IPS-18a (cell line): ENCODE measurements at regions not wholly inside any gene's neighbourhood (a gene's known extent, or its start where the extent isn't known, plus 50 kb on each side); places are given as distances from the start of the nearest gene placed in this dataset.

ENCODE experiments used
- H3K27ac ChIP-seq: one replicate; pipeline ENCODE4 v1.5.1; 2013; ENCODE audit warnings: low read length
- H3K27me3 ChIP-seq: one replicate; pipeline ENCODE4 v1.6.1; 2013; ENCODE audit warnings: mild to moderate bottlenecking, low read length; ENCODE audit not compliant: control insufficient read depth, insufficient read depth
- H3K36me3 ChIP-seq: one replicate; pipeline ENCODE4 v1.6.1; 2013; ENCODE audit warnings: low read depth, low read length; ENCODE audit not compliant: control insufficient read depth
- H3K4me1 ChIP-seq: one replicate; pipeline ENCODE4 v1.6.1; 2013; ENCODE audit warnings: low read depth, low read length; ENCODE audit not compliant: control insufficient read depth
- H3K4me3 ChIP-seq: one replicate; pipeline ENCODE4 v1.5.1; 2013; ENCODE audit warnings: low read length
- H3K9ac ChIP-seq: one replicate; pipeline ENCODE4 v1.6.1; 2013; ENCODE audit warnings: mild to moderate bottlenecking, low read length, moderate library complexity
- H3K9me3 ChIP-seq: one replicate; pipeline ENCODE4 v1.6.1; 2013; ENCODE audit warnings: low read depth, low read length; ENCODE audit not compliant: control insufficient read depth

DNA sequence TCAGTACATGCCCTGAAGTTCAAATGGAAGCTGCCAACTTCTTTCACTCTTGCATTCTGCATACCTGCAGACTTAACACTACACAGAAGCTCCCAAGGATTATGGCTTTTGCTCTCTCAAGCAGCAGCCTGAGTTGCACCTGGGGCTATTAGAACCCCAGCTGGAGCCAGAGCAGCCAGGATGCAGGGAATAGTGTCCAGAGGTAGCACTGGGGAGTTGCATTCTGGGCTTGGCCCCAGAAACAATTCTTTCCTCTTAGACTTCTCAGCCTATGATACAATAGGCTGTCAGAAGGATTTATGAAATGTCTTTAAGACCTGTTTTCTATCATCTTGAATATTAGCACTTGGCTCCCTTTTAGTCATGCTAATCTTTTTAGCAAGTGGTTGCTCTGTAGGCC is 886.7 kb upstream of the GHITM start:
- H3K36me3 ChIP-seq, result no peaks in the 10 kb centered on the region
- H3K4me3 ChIP-seq, result no peak overlapping the region
- H3K27ac ChIP-seq, result no peak overlapping the region
- H3K9me3 ChIP-seq, result peaks cover 3% of the 10 kb centered on the region
- no peaks in the 10 kb centered on the region for H3K4me1 ChIP-seq
- no peak overlapping the region for H3K9ac ChIP-seq
- H3K27me3 ChIP-seq, result no peaks in the 10 kb centered on the region

DNA sequence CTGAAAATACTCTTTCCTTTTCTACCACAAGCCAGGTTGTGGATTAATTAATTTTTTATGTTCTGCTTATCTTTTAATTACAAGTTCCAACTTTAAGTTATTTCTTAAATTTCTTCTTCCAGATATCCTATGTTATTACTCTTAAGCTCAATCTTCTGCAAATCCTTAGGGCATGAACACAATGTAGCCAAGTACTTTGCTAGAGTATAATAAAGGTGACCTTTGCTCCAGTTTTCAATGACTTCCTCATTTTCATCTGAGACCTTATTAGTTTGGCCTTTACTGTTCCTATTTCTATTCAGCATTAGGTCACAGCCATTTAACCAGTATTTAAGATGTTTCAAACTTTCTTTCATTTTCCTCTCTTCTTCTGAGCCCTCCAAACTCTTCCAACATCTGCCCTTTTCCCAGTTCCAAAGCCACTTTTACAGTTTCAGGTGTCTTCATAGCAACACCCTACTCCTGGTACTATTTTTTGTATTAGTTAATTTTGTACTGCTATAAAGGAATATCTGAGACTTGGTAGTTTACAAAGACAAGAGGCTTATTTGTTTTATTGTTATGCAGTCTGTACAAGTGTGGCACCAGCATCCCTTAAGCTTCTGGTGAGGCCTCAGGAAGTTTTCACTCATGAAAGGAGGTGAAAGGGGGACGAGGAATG is 886.2 kb upstream of the GHITM start:
- H3K4me3 ChIP-seq, result no peak overlapping the region
- H3K9ac ChIP-seq, result no peak overlapping the region
- peaks cover 3% of the 10 kb centered on the region for H3K9me3 ChIP-seq
- no peaks in the 10 kb centered on the region for H3K4me1 ChIP-seq
- H3K27ac ChIP-seq, result no peak overlapping the region
- H3K36me3 ChIP-seq, result no peaks in the 10 kb centered on the region
- H3K27me3 ChIP-seq, result no peaks in the 10 kb centered on the region

DNA sequence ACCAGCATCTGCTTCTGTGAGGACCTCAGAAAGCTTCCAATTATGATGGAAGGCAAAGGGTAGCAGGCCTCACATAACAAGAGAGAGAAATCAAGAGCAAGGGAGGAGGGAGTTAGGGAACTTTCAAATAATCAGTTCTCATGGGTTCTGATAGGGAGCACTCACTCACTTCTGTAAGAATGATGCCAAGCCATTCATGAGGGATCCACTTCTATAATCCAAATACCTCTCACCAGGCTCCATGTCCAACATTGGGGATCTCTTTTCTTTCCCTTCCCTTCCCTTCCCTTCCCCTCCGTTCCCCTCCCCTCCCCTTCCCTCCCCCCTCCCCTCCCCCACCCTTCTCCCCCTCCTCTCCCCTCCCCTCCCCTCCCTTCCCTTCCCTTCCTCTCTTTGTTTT is 884.6 kb upstream of the GHITM start:
- no peak overlapping the region for H3K4me3 ChIP-seq
- no peaks in the 10 kb centered on the region for H3K27me3 ChIP-seq
- H3K9me3 ChIP-seq, result peaks cover 3% of the 10 kb centered on the region
- H3K4me1 ChIP-seq, result no peaks in the 10 kb centered on the region
- H3K36me3 ChIP-seq, result no peaks in the 10 kb centered on the region
- no peak overlapping the region for H3K27ac ChIP-seq
- H3K9ac ChIP-seq, result no peak overlapping the region

DNA sequence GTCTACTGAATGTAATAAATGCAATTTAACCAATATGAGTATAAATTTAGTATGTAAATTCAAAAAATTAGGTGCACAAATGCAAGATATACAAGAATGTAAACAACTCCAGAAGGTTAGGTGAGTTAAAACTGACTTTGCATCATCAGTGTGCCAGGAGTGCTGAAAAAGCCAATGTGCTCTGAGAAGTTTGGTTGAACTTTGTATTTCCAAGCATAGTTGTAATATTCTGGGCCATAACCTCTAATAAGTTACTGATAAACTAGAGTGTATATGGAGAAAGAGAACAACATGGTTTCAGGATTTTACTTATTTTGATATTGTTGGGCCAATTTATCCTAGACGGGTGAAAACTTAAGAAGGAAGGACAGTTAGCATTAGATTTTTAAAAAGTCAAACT is 876.9 kb upstream of the GHITM start:
- H3K36me3 ChIP-seq, result no peaks in the 10 kb centered on the region
- H3K27me3 ChIP-seq, result no peaks in the 10 kb centered on the region
- no peak overlapping the region for H3K4me3 ChIP-seq
- H3K4me1 ChIP-seq, result no peaks in the 10 kb centered on the region
- no peak overlapping the region for H3K27ac ChIP-seq
- no peaks in the 10 kb centered on the region for H3K9me3 ChIP-seq
- no peak overlapping the region for H3K9ac ChIP-seq

DNA sequence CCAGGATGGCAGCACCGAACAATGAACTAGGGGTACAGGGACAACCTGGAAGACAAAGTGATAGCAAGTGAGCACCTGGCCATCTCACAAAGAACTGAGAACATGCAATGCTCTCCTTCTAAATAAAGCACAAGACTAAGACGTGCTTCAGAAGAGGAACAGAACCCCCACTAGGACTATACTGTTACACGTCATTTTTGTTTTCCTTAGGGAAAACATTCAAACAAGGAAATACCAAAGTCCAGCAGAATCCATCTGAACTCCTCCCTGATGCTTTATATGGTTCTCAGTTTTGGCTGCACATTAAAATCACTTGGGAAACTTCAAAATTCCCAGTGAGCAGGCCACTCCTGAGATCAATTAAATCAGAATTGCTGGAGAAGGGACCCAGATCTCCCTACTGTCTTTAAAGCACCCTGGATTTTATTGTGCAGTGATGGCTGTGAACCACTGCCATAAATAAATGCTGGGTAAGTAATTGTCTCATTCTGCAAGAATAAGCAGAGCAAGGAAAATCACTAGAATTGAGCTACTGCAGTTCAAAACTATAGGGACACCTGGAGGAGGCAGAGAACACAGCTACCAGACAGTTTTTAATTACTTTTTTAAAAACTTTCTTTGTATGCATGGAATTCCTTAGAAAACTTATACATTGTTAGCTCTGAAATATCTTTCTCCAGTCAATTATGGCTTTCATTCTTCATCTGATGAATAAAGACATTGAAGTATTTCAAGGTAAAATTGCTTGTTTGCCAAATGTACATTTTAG is 866.5 kb upstream of the GHITM start:
- Histone ChIP-seq H3K27ac (no peak overlapping the region), H3K27me3 (no peaks in the 10 kb centered on the region), H3K9me3 (no peaks in the 10 kb centered on the region), H3K36me3 (no peaks in the 10 kb centered on the region), H3K4me1 (no peaks in the 10 kb centered on the region), H3K4me3 (no peak overlapping the region), H3K9ac (no peak overlapping the region)

DNA sequence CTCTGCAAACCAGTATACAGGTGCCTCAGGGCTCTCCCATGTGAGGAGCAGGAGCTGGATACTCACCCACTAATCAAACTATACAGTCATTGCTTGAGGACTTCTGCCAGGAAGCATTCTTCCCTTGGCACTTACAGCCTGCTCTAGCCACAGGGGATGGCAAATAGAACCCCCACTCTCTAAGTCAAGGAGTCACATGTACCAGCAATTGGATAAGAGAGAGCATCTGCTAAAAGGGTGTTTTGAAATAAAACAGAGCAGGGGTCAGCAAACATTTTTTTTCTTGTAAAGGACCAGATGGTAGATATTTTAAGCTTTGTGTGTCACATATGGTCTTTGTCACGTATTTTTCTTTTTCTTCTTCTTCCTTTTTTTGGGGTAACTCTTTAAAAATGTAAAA is 865.2 kb upstream of the GHITM start:
- Histone ChIP-seq H3K4me3 (no peak overlapping the region), H3K27ac (no peak overlapping the region), H3K36me3 (no peaks in the 10 kb centered on the region), H3K27me3 (no peaks in the 10 kb centered on the region), H3K9me3 (no peaks in the 10 kb centered on the region), H3K4me1 (no peaks in the 10 kb centered on the region), H3K9ac (no peak overlapping the region)

DNA sequence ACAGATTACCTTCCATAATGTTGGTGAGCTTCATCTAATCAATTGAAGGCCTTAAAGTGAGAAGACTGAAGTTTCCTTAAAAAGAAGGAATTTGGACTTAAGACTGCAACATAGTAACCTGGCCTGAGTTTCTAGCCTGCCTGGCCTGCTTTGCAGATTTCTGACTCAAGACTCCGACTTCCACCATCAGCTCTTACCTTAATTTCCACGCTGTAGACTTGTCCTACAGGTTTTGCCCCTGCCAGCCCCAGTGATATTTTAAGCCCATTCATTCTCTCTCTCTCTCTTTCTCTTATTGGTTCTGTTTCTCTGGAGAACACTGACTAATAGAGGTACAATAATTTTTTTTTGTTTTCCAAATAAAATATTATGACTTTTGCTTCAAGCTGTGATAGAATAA is 862.3 kb upstream of the GHITM start:
- H3K27ac ChIP-seq, result no peak overlapping the region
- no peaks in the 10 kb centered on the region for H3K27me3 ChIP-seq
- H3K36me3 ChIP-seq, result no peaks in the 10 kb centered on the region
- H3K9me3 ChIP-seq, result no peaks in the 10 kb centered on the region
- no peaks in the 10 kb centered on the region for H3K4me1 ChIP-seq
- no peak overlapping the region for H3K9ac ChIP-seq
- no peak overlapping the region for H3K4me3 ChIP-seq

DNA sequence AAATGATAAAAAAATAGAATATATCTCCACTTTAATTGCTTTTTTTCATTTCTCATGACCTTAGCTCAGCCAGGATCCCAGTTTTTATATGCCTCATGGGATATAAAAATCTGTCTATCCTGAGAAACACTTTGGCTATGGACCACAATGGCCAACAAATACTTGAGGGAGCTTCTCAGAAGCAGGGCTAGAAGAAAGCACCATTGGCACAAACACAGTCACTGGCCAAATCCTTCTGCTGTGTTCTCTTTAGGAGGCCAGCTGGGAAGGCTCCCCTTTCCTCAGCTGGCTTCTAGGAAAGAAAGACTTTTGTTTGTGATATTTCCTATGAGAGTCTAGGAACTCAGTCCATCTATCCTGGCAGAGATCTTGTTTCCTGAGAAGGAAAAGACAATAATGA is 856.2 kb upstream of the GHITM start:
- H3K36me3 ChIP-seq, result no peaks in the 10 kb centered on the region
- no peak overlapping the region for H3K4me3 ChIP-seq
- H3K4me1 ChIP-seq, result no peaks in the 10 kb centered on the region
- no peaks in the 10 kb centered on the region for H3K9me3 ChIP-seq
- H3K9ac ChIP-seq, result no peak overlapping the region
- H3K27me3 ChIP-seq, result no peaks in the 10 kb centered on the region
- no peak overlapping the region for H3K27ac ChIP-seq

DNA sequence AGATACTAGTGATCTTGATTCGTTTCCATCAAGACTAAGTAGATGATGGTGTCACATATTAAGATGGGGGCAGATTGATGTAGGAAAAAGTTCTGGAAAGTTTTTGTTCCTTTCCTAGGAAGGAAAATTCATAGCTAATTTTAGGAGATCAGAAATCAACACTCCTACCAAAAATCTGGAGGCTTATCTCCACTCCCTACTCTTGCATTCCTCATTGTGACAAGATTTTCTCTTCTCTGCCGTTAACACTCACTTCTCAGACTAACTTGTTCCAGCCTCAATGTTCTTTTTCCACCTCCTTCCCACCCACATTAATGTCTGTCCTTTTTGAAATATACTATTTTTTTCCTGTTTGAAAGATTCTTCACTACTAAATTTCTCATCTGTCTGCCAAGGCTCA is 851.9 kb upstream of the GHITM start:
- Histone ChIP-seq H3K9ac (no peak overlapping the region), H3K4me3 (no peak overlapping the region), H3K4me1 (peaks cover 3% of the 10 kb centered on the region), H3K9me3 (no peaks in the 10 kb centered on the region), H3K27ac (no peak overlapping the region), H3K27me3 (no peaks in the 10 kb centered on the region), H3K36me3 (no peaks in the 10 kb centered on the region)

DNA sequence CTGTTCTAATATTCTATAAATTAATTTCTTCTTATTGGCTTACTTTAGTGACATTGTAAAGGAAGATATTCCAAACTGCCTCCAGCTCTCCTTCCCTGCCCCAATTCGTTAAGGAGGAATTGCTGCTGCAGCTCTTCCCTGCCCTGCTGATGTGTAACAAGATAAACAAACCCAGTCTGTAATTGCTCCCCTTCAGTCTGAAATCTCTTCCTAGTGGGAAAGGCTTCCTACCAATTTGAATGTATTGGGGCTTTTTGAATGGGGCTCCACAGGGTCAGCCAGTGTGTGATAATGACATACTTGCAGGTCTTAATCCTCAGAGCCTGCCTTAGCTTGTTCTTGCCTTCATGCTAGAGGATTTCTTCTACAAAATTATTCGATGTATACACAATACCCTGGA is 849.9 kb upstream of the GHITM start:
- Histone ChIP-seq H3K4me3 (no peak overlapping the region), H3K36me3 (no peaks in the 10 kb centered on the region), H3K9me3 (no peaks in the 10 kb centered on the region), H3K27me3 (no peaks in the 10 kb centered on the region), H3K27ac (no peak overlapping the region), H3K9ac (no peak overlapping the region), H3K4me1 (peaks cover 3% of the 10 kb centered on the region)

DNA sequence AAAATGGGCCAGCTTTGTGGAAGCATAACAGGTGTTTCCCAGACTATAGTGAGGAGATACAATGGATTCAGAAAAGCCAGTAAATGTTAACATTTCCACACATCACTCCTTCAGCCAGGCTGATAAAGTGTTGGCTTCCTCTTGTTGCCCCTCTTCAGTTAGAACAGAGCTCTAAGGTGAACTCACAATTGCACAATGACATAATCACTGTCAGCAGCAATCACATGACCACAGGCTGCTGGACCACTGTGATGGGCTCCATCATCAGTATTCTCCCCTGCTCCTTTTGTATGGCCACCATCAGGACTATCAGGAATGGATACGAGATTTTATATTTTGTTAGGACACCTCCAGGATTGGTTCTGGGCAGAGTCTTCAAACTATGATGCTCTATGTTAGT is 849.4 kb upstream of the GHITM start:
- Histone ChIP-seq H3K27me3 (no peaks in the 10 kb centered on the region), H3K4me1 (peaks cover 3% of the 10 kb centered on the region), H3K9ac (no peak overlapping the region), H3K36me3 (no peaks in the 10 kb centered on the region), H3K9me3 (no peaks in the 10 kb centered on the region), H3K27ac (no peak overlapping the region), H3K4me3 (no peak overlapping the region)

DNA sequence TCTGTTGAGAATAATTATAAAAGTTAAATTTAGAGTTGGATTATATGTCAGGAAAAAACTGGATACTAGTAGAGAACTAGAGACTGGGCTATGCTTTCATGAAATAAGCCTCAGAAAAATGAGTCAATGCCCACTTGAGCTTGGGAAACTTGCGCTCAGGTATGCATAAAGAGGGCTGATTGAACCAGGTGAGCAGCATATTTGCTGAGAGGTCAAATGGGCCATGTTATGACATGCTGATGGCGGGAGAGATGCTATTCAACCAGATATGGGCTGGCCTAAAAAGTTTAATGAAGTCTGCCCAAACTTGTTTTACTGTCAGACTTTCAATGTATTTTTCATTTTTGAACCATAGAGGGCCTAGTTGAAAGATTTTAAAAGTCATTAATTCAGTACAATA is 837.6 kb upstream of the GHITM start:
- H3K4me3 ChIP-seq, result no peak overlapping the region
- H3K4me1 ChIP-seq, result no peaks in the 10 kb centered on the region
- no peak overlapping the region for H3K27ac ChIP-seq
- H3K27me3 ChIP-seq, result no peaks in the 10 kb centered on the region
- no peaks in the 10 kb centered on the region for H3K36me3 ChIP-seq
- H3K9me3 ChIP-seq, result no peaks in the 10 kb centered on the region
- no peak overlapping the region for H3K9ac ChIP-seq
